HL-60 (cell line): ENCODE measurements at regions not wholly inside any gene's neighbourhood (a gene's known extent, or its start where the extent isn't known, plus 50 kb on each side); places are given as distances from the start of the nearest gene placed in this dataset.

Experiments
- DNase-seq, 2 experiments: peaks; one replicate each; pipeline ENCODE4 v3.0.0-alpha.2; 2010 to 2020; ENCODE audit warnings: low read depth in 1 of 2, low spot score in 1 of 2
- H3K27ac ChIP-seq: fragments of 250-450 bp; sonication (Bioruptor Pico); replicated peaks from 2 replicates; pipeline ENCODE4 v1.5.1; 2020; ENCODE audit warnings: mild to moderate bottlenecking, moderate library complexity
- H3K27me3 ChIP-seq: fragments of 250-450 bp; sonication (Bioruptor Pico); 2 replicates; pipeline ENCODE4 v1.5.1; 2021; ENCODE audit warnings: mild to moderate bottlenecking, moderate library complexity; ENCODE audit not compliant: insufficient read depth, poor library complexity, severe bottlenecking
- H3K4me3 ChIP-seq: replicated peaks from 2 replicates; pipeline ENCODE4 v1.5.1; 2011; ENCODE audit warnings: mild to moderate bottlenecking, control low read depth, low read length; ENCODE audit not compliant: insufficient read depth
- CTCF ChIP-seq: IDR thresholded peaks from one replicate; pipeline ENCODE4 v1.5.1; 2011; ENCODE audit warnings: low read length, control low read depth, inconsistent platforms; ENCODE audit not compliant: insufficient read depth
- GABPA ChIP-seq: IDR thresholded peaks from 2 replicates; pipeline ENCODE4 v1.6.1; 2012; ENCODE audit warnings: low read depth
- POLR2AphosphoS5 ChIP-seq: IDR thresholded peaks from 2 replicates; pipeline ENCODE4 v1.6.1; 2012; ENCODE audit warnings: low read depth
- REST ChIP-seq: IDR thresholded peaks from 2 replicates; pipeline ENCODE4 v1.6.1; 2012; ENCODE audit warnings: low read depth; ENCODE audit not compliant: insufficient replicate concordance
- SPI1 ChIP-seq: IDR thresholded peaks from 2 replicates; pipeline ENCODE4 v1.6.1; 2012; ENCODE audit warnings: low read depth, mild to moderate bottlenecking, borderline replicate concordance

DNA sequence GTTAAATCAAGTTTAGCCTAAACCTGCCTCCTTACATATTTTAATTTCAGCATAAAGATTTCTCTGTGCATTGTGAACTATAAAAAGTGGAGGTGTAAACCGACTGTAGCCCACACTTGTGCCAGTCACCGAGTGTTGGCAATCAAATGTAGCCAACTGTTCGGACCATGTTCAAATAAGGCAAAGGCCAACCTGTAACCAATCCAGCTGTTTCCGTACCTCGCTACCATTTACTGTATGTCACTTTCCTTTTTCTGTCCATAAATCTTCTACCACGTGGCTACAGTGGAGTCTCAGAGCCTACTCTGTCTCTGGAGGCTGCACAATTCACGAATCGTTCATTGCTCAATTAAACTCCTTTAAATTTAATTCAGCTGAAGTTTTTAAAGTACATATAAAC lies 156.0 kb downstream of the SLC25A46 start:
- DNase-seq: no peak

DNA sequence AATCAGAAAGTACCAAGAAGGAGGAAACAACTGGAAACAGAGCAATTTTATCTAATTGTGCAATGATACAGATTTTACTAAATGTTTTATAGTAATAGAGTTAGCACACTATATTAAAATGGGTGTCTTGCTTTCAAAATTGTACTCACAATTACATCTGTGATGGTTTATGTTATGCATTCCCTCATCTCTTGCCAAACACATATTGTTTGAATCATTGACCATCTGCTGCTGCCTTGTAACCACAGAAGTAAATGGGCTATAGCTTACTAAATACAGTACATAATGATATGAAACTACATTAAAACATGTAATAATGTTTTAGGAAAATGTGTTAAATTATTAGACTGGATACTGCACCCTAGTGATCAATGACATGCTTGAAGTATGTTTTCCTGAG lies 158.1 kb downstream of the SLC25A46 start:
- no peak overlapping the region for H3K27ac ChIP-seq
- TF ChIP-seq POLR2AphosphoS5: no peak
- TF ChIP-seq CTCF: no peak
- no peak for TF ChIP-seq SPI1
- no peak for TF ChIP-seq GABPA
- TF ChIP-seq REST: no peak
- no peak overlapping the region for H3K4me3 ChIP-seq
- no peak for DNase-seq
- H3K27me3 ChIP-seq: no peaks in the 10 kb centered on the region

More for the DNA sequence above, 156.0 kb downstream of the SLC25A46 start:
- H3K4me3 ChIP-seq: no peak overlapping the region
- TF ChIP-seq CTCF: no peak
- TF ChIP-seq GABPA: no peak
- TF ChIP-seq REST: no peak
- no peak for TF ChIP-seq SPI1
- TF ChIP-seq POLR2AphosphoS5: no peak
- no peak overlapping the region for H3K27ac ChIP-seq
- no peaks in the 10 kb centered on the region for H3K27me3 ChIP-seq

DNA sequence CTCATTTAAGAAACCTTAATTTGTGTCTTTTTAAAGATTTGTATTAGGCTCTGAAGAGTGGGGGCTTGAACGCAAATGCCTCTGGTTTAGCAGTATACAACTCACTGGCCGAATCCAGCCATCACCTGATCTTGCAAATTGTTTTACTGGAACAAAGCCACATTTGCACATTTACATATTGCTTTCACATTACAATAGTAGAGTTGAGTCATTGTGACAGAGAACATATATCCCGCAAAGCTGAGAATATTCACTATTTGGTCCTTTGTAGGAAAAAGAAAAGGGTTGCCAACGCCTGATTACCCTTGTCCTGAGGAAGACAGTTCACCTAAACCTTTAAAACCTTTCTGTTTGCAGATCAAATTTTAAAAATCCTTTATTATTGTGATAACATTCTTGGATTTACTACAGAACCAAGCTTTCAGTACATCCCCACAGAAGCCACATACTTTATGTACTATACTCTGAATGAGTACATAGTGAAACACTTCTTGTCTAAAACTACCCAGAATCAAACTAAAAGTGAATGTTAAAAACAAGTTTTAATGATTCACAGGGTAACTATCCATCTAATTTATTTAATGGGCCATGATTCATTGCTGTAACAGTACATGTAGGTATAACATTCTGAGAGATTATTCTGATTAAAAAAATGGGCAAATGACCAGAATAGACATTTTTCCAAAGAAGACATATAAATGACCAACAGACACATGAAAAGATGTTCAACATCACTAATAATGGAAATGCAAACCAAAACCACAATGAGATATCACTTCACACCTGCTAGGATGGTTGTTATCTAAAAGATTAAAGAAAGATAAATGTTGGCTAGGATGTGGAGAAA lies 161.0 kb downstream of the SLC25A46 start:
- no peak overlapping the region for H3K4me3 ChIP-seq
- DNase-seq: no peak
- H3K27ac ChIP-seq: no peak overlapping the region
- no peak for TF ChIP-seq POLR2AphosphoS5
- no peak for TF ChIP-seq CTCF
- TF ChIP-seq SPI1: no peak
- no peak for TF ChIP-seq GABPA
- no peak for TF ChIP-seq REST
- H3K27me3 ChIP-seq: no peaks in the 10 kb centered on the region
